Osteoblast (primary cell): ENCODE measurements at regions not wholly inside any gene's neighbourhood (a gene's known extent, or its start where the extent isn't known, plus 50 kb on each side); places are given as distances from the start of the nearest gene placed in this dataset.

Experiments
- DNase-seq: peaks from one replicate; pipeline ENCODE4 v3.0.0; 2011; ENCODE audit warnings: low spot score, mixed read lengths; ENCODE audit not compliant: insufficient read length; ENCODE audit errors: missing footprints
- H2AFZ ChIP-seq: 2 replicates; pipeline ENCODE4 v1.6.0; 2011; ENCODE audit warnings: mild to moderate bottlenecking, low read length
- H3K27ac ChIP-seq: 2 replicates; pipeline ENCODE4 v1.5.1; 2011; ENCODE audit warnings: mild to moderate bottlenecking, low read depth, low read length, moderate library complexity
- H3K27me3 ChIP-seq: 2 replicates; pipeline ENCODE4 v1.6.0; 2012; ENCODE audit warnings: mild to moderate bottlenecking, control low read depth, inconsistent platforms, low read length, moderate library complexity; ENCODE audit not compliant: insufficient read depth
- H3K36me3 ChIP-seq: 2 replicates; pipeline ENCODE4 v1.5.1; 2011; ENCODE audit warnings: mild to moderate bottlenecking, low read length, control low read depth, moderate library complexity; ENCODE audit not compliant: insufficient read depth
- H3K4me1 ChIP-seq: 2 replicates; pipeline ENCODE4 v1.5.1; 2011; ENCODE audit warnings: mild to moderate bottlenecking, low read length, control low read depth, moderate library complexity; ENCODE audit not compliant: insufficient read depth
- H3K4me2 ChIP-seq: 2 replicates; pipeline ENCODE4 v1.6.0; 2011; ENCODE audit warnings: mild to moderate bottlenecking, low read length; ENCODE audit not compliant: insufficient read depth
- H3K4me3 ChIP-seq: fragments of 200-600 bp; sonication (generic); 3 replicates; pipeline ENCODE4 v1.5.1; 2012; ENCODE audit warnings: mild to moderate bottlenecking, low read length, inconsistent platforms; ENCODE audit not compliant: insufficient read depth
- H3K79me2 ChIP-seq: 2 replicates; pipeline ENCODE4 v1.6.0; 2012; ENCODE audit warnings: mild to moderate bottlenecking, low read length, control low read depth, inconsistent platforms; ENCODE audit not compliant: insufficient read depth
- H3K9me3 ChIP-seq: 2 replicates; pipeline ENCODE4 v1.5.1; 2011; ENCODE audit warnings: low read depth, low read length, control low read depth
- H4K20me1 ChIP-seq: 2 replicates; pipeline ENCODE4 v1.6.0; 2012; ENCODE audit warnings: mild to moderate bottlenecking, low read length, control low read depth; ENCODE audit not compliant: insufficient read depth
- CTCF ChIP-seq: IDR thresholded peaks from 2 replicates; pipeline ENCODE4 v1.5.1; 2011; ENCODE audit warnings: mild to moderate bottlenecking, low read depth, low read length, moderate library complexity; ENCODE audit errors: extremely low read depth

- Histone ChIP-seq H3K9me3 (no peaks in the 10 kb centered on the region), H3K79me2 (no peaks in the 10 kb centered on the region), H2AFZ (no peak overlapping the region), H3K27ac (no peak overlapping the region), H4K20me1 (no peaks in the 10 kb centered on the region), H3K27me3 (no peaks in the 10 kb centered on the region), H3K36me3 (no peaks in the 10 kb centered on the region), H3K4me1 (peaks cover 21% of the 10 kb centered on the region), H3K4me2 (no peak overlapping the region), H3K4me3 (no peak overlapping the region)
- no peak for DNase-seq
- no peak for TF ChIP-seq CTCF
These were observed 132.5 kb downstream of the ALDH8A1 start for GRCh38 chr6:134817448-134817847.

GRCh38 chr6:134816780-134817179 is 133.1 kb downstream of the ALDH8A1 start:
- no peaks in the 10 kb centered on the region for H3K27me3 ChIP-seq
- DNase-seq, result no peak
- no peak overlapping the region for H3K4me3 ChIP-seq
- H3K27ac ChIP-seq, result no peak overlapping the region
- H3K36me3 ChIP-seq, result no peaks in the 10 kb centered on the region
- no peak overlapping the region for H2AFZ ChIP-seq
- no peaks in the 10 kb centered on the region for H3K9me3 ChIP-seq
- H3K4me2 ChIP-seq, result peak overlapping the region; percentile 6
- peaks cover 21% of the 10 kb centered on the region for H3K4me1 ChIP-seq
- TF ChIP-seq CTCF, result no peak
- no peaks in the 10 kb centered on the region for H4K20me1 ChIP-seq
- no peaks in the 10 kb centered on the region for H3K79me2 ChIP-seq

DNA sequence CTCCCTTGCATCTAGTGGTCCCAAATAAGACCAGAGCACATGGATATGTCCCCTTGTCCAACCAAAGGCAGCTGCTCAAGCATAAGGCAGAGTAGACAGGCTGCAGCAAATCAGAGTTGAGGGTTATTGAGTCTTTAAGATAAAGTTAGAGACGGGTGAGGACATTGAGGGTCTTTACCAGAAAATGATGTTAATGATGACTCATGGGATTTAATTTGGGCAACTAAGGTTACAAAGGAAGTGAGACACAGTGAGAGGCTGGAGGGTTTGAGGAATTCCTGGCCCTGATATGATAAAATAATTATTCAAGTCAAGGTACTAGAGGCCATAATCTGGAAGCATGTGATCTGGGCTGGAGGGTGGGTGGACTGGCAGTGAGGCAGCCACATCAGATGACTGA is 133.6 kb downstream of the ALDH8A1 start:
- no peak overlapping the region for H3K27ac ChIP-seq
- no peak overlapping the region for H3K4me3 ChIP-seq
- no peak overlapping the region for H3K4me2 ChIP-seq
- no peak for DNase-seq
- no peak for TF ChIP-seq CTCF
- H2AFZ ChIP-seq, result no peak overlapping the region
- H3K27me3 ChIP-seq, result no peaks in the 10 kb centered on the region
- H4K20me1 ChIP-seq, result no peaks in the 10 kb centered on the region
- no peaks in the 10 kb centered on the region for H3K36me3 ChIP-seq
- H3K4me1 ChIP-seq, result peaks cover 21% of the 10 kb centered on the region
- H3K79me2 ChIP-seq, result no peaks in the 10 kb centered on the region
- no peaks in the 10 kb centered on the region for H3K9me3 ChIP-seq

- Histone ChIP-seq H3K79me2 (no peaks in the 10 kb centered on the region), H3K36me3 (no peaks in the 10 kb centered on the region), H3K4me2 (no peak overlapping the region), H2AFZ (no peak overlapping the region), H4K20me1 (no peaks in the 10 kb centered on the region), H3K27ac (no peak overlapping the region), H3K27me3 (no peaks in the 10 kb centered on the region), H3K4me3 (no peak overlapping the region), H3K9me3 (no peaks in the 10 kb centered on the region), H3K4me1 (peaks cover 18% of the 10 kb centered on the region)
- TF ChIP-seq CTCF, result no peak
- no peak for DNase-seq
These were observed 135.7 kb downstream of the ALDH8A1 start for GRCh38 chr6:134814076-134814695.
